ENCODE measurements at regions not wholly inside any gene's neighbourhood (a gene's known extent, or its start where the extent isn't known, plus 50 kb on each side); places are given as distances from the start of the nearest gene placed in this dataset.

DNA sequence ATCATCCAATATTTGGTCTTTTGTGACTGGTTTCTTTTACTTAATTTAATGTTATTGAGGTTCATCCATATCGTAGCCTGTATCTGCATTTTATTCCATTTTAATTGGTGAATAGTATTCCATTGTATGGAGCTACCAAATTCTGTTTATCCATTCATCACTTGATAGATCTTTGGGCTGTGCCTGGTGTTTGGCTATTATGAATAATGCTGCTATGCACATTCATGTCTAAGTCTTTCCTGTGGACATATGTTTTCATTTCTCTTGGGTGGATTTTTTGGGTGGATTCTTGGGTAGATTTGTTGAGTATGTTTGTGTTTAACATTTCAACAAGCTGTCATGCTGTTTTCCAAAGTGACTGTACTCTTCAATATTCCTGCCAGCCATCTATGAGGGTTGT lies 52.5 kb upstream of the NEDD4L start:
- no peaks in the 10 kb centered on the region for H3K27me3 ChIP-seq
- no peak for TF ChIP-seq POLR2A (IDR thresholded peaks at IDR 0.05)
- TF ChIP-seq EP300 (IDR thresholded peaks at IDR 0.05; ENCODE audit: low read depth): no peak
- no peak for TF ChIP-seq CTCF (IDR thresholded peaks at IDR 0.05)
- no peak for TF ChIP-seq POLR2AphosphoS5 (IDR thresholded peaks at IDR 0.05)
- DNase-seq: no peak
- H3K27ac ChIP-seq: no peak overlapping the region
- in situ Hi-C loops (cut with MboI; ENCODE audit: low pct_ligation_motif_present in 1 of 4, low pct_unique_long_range_greater_than_20kb in 1 of 4, low sequenced_read_pairs in 3 of 4): no loop called here
- WGBS, 2 donors (ENCODE audit: low coverage in 1 of 2): 88 to 100% methylated on average over 1 of the region's 1 CpG
- H3K36me3 ChIP-seq: no peaks in the 10 kb centered on the region
- intact Hi-C loops (cut with DNase I; ENCODE audit: low total_unique reads): no loop called here
- no peaks in the 10 kb centered on the region for H3K4me1 ChIP-seq
- H3K9me3 ChIP-seq: no peaks in the 10 kb centered on the region
- no peak overlapping the region for H3K4me3 ChIP-seq

GRCh38 chr18:57989536-57989935 lies 54.5 kb upstream of the NEDD4L start:
- 85 to 87% methylated on average over 7 to 8 of the region's 8 CpGs for WGBS, 2 donors (ENCODE audit: low coverage in 1 of 2)
- DNase-seq: no peak

GRCh38 chr18:57984490-57985115 lies 59.4 kb upstream of the NEDD4L start:
- TF ChIP-seq POLR2A (IDR thresholded peaks at IDR 0.05) (no peak), POLR2AphosphoS5 (IDR thresholded peaks at IDR 0.05) (no peak), CTCF (IDR thresholded peaks at IDR 0.05) (no peak), EP300 (IDR thresholded peaks at IDR 0.05; ENCODE audit: low read depth) (no peak)
- in situ Hi-C loops (cut with MboI; ENCODE audit: low pct_ligation_motif_present in 1 of 4, low pct_unique_long_range_greater_than_20kb in 1 of 4, low sequenced_read_pairs in 3 of 4): no loop called here
- WGBS, 2 donors (ENCODE audit: low coverage in 1 of 2): 83 to 100% methylated on average over 2 to 5 of the region's 5 CpGs
- DNase-seq: no peak
- no peaks in the 10 kb centered on the region for H3K9me3 ChIP-seq
- no peak overlapping the region for H3K27ac ChIP-seq
- H3K27me3 ChIP-seq: no peaks in the 10 kb centered on the region
- no peaks in the 10 kb centered on the region for H3K36me3 ChIP-seq
- intact Hi-C loops (cut with DNase I; ENCODE audit: low total_unique reads): no loop called here
- no peaks in the 10 kb centered on the region for H3K4me1 ChIP-seq
- H3K4me3 ChIP-seq: no peak overlapping the region

More at GRCh38 chr18:57989536-57989935, 54.5 kb upstream of the NEDD4L start:
- TF ChIP-seq POLR2AphosphoS5 (IDR thresholded peaks at IDR 0.05): no peak
- TF ChIP-seq EP300 (IDR thresholded peaks at IDR 0.05; ENCODE audit: low read depth): no peak
- TF ChIP-seq CTCF (IDR thresholded peaks at IDR 0.05): no peak
- TF ChIP-seq POLR2A (IDR thresholded peaks at IDR 0.05): no peak
- intact Hi-C loops (cut with DNase I; ENCODE audit: low total_unique reads) (no loop called here), in situ Hi-C loops (cut with MboI; ENCODE audit: low pct_ligation_motif_present in 1 of 4, low pct_unique_long_range_greater_than_20kb in 1 of 4, low sequenced_read_pairs in 3 of 4) (no loop called here)
- Histone ChIP-seq H3K36me3 (no peaks in the 10 kb centered on the region), H3K27me3 (no peaks in the 10 kb centered on the region), H3K4me1 (no peaks in the 10 kb centered on the region), H3K4me3 (no peak overlapping the region), H3K9me3 (no peaks in the 10 kb centered on the region), H3K27ac (no peak overlapping the region)

DNA sequence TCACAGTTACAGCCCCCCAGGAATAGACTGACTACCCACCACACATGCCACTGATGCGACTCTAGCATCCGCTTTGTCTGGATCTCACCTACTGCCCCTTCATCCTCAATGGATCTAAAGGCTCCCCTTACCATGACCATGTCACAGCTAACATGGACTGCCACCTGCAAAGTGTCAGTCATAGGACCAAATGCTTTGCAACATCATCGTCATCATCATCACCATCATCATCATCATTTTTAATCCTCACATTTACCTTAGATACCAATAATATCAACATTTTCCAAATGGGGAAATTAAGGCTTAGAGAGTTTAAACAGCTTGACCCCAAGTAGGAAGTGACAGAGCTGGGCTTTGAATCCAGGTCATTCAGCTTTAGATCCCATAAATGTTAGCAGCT lies 60.1 kb upstream of the NEDD4L start:
- no peak overlapping the region for H3K27ac ChIP-seq
- H3K27me3 ChIP-seq: no peaks in the 10 kb centered on the region
- H3K36me3 ChIP-seq: no peaks in the 10 kb centered on the region
- no peaks in the 10 kb centered on the region for H3K9me3 ChIP-seq
- 78 to 80% methylated on average over 1 to 3 of the region's 3 CpGs for WGBS, 2 donors (ENCODE audit: low coverage in 1 of 2)
- DNase-seq: no peak
- no peaks in the 10 kb centered on the region for H3K4me1 ChIP-seq
- in situ Hi-C loops (cut with MboI; ENCODE audit: low pct_ligation_motif_present in 1 of 4, low pct_unique_long_range_greater_than_20kb in 1 of 4, low sequenced_read_pairs in 3 of 4) (no loop called here), intact Hi-C loops (cut with DNase I; ENCODE audit: low total_unique reads) (loop anchor here (2.0 kb wide), 1 partner anchor 51 kb away; no protein-coding TSS in a partner anchor)
- no peak for TF ChIP-seq CTCF (IDR thresholded peaks at IDR 0.05)
- H3K4me3 ChIP-seq: no peak overlapping the region

Data from transverse colon (tissue), 4 donors.